Hematopoietic multipotent progenitor cell treated with erythropoietin and hydrocortisone succinate and interleukin-3 and kit ligand, for 6 days (in vitro differentiated cells): ENCODE measurements at regions not wholly inside any gene's neighbourhood (a gene's known extent, or its start where the extent isn't known, plus 50 kb on each side); places are given as distances from the start of the nearest gene placed in this dataset.

ENCODE experiments used
- DNase-seq: peaks from one replicate; pipeline ENCODE4 v3.0.0-alpha.2; 2015

DNA sequence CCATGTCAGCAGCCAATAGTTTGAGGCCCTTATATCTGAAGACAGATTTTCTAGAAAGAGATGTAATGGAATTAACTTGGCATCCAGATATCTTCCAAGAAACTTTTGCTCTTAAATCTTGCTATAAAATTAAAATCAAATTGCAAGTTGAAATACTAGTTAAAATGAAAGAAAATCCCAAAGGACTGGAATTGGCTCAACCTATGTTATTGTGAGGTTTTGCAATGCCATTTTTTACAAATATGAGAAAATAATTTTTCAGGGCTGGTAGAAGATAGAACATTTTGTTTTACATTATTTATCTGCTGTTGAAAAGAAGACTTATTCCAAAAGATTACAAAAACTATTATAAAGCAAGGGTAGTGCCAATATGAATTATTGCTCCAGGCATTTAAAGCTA is 92.2 kb upstream of the AGTR1 start:
- no peak for DNase-seq

DNA sequence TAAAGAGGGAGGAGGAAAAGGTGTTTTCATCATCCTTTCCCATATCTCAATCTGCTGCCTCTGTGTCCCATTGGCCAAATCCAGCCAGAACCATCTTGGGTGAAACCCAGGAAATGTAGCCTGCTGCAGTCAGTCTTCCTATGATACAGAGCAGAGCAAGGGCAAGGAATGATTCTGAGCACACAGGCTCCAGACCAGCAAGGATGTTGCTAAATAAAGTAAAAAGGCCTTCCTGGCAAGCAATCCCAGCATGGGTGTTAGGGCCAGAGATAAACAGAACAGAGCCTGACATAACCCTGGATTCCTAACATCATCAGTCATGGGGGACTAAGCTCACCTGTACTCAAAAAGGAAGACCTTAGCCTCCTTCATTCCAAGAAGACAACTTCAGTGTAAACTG is 90.7 kb upstream of the AGTR1 start:
- no peak for DNase-seq

DNA sequence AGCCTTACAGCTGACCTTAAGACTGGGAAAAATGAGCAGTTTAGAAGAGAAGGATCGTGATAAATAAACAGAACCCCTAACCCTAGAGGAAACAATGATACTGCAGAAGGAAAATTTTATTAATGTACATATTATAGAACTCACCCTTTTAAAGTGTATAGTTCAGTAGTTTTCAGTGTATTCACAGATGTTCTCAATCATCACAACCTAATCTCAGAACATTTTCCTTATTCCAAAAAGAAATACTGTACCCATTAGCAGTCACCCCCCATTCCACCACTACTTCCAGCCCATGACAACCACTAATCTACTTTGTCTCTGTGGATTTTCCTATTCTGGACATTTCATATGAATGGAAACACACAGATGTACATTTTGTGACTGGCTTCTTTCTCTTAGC is 90.2 kb upstream of the AGTR1 start:
- no peak for DNase-seq

DNA sequence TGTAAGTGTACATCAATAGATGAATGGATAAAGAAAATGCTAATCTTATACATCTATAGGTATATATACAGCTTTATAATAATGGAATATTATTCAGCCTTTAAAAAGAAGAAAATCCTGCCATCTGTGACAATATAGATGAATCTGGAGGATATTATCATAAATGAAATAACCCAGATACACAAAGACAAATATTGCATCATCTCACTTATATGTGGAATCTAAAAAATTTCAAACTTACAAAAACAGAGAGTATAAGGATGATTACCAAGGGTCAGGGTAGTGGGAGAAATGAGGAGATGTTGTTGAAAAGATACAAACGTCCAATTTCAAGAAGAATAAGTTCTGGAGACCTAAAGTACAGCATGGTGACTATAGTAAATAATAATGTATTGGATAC is 85.4 kb upstream of the AGTR1 start:
- no peak for DNase-seq

DNA sequence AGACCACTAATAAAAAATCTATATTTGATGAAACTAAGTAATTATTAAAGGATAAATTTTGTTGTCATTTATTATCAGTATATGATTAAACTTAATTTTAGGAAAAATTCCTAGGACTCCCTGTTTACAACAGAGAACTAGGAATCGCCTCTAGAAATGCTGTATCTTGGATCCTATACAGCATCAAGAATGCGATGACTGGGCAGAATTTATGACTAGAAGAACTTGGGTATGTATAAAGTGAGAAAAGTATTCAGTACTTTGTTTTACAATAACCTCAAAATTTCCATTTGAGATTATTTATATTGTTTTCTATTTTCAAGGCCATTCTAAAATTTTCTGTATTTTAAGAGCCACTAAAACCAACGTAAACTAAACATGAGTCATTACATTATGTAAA is 82.3 kb upstream of the AGTR1 start:
- DNase-seq, result no peak

DNA sequence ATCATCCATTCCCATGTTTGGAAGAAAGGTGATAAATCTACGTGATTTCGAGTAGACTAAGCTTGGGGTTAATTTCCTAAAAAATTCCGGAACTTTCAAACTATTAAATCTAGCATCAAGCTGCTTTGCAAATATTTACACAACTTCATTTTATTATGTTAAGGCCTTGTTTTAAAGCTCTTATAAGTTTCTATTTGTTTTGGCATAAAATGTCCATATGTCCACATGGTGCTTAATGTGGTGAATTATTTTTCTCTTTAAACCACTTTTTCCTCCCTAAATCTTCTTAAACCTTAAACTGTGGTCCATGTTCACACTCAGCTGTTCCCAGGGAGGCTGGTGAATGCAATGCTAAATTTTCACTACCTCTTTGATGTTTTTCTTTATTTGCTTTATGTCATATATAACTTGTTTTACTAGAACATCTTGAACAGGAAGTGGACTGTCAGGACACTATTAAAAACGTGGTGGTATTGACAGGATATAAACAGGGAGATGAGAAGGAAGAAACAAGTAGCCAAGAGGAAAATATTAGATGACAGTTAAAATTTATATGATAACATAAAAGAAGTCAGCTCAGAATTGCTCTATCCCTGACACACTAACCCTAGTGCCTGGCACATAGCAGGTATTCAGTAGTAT is 72.5 kb upstream of the AGTR1 start:
- no peak for DNase-seq

DNA sequence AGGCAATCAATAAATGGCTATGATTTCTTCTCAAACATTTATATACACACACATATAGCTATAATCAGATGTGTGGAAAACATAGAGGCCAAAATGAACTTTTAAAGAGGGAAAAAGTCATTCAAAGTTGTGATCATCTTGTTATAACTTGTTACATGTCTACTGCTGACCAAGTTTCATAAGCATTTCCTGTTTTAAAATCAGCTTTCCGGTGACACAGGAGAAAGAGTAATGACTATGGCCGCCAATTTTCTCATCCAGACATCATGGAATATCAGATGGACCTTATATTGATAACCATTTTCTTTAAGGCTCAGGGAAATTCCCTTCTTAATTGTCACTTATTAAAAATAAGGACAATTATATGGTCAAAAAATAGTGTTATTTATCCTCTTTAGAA is 71.7 kb upstream of the AGTR1 start:
- no peak for DNase-seq

DNA sequence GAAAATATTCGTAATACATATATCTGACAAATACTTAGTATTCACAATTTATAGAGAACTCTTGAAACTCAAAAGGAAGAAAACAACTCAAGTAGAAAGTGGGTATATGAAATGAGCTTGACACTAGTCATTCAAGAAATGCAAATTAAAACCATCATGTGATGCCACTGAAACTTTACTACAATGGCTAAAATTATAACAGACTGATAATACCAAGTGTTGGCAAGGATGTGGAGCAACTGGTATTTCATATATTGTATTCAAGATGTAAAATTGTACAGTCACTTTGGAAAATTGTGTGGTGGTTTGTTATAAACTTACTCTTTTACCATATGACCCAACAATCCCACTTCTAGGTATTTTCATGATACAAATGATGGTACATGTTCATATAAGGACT is 68.7 kb upstream of the AGTR1 start:
- no peak for DNase-seq

DNA sequence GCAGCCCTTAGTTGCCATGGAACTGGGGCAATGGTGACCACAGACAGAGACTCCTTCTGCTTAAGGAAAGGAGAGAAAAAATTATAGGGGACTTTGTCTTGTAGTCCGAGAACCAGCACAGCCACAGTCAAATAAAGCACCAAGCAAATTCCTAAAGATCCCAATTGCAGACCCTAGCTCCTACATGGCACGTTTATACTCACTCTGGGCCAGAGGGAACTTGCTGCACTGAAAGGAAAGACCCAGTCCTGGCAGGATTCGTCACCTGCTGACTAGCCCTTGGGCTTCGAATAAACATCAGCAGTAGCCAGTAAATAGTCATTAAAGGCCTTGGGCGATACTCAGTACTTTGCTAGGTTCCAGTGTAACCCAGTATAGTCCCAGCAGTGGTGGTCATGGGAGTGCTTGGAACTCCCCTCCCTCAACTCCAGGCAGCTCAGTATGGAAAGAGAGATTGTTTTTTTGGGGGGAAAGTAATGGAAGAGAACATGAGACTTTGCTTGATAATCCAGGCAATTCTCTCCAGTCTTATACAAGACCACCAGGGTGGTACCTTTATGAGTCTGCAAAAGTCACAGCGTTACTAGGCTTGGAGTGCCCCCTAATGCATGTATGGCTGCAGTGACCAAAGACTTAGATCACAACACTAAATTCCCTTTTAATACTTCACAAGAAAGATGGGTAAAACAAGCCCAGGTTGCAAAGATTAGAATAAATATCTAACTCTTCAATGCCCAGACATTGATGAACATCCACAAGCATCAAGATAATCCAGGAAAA is 66.4 kb upstream of the AGTR1 start:
- no peak for DNase-seq

DNA sequence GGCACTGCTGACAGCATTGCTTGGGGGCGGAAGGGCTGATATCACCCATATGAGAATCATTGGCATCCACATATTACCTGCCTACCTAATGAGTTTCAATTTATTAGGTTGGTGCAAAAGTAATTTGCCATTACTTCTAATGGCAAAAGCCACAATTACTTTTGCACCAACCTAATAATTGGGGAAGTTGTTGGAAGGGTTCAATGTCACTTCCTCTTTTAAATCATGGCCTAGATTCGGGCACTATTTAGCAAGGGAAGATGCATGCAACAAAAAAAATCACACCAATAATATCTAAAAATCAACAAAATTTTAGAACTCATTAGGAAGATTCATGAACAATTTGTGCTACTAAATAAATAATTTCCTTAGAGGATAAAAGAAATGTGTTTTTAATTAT is 56.0 kb upstream of the AGTR1 start:
- DNase-seq, result peak; percentile 40

DNA sequence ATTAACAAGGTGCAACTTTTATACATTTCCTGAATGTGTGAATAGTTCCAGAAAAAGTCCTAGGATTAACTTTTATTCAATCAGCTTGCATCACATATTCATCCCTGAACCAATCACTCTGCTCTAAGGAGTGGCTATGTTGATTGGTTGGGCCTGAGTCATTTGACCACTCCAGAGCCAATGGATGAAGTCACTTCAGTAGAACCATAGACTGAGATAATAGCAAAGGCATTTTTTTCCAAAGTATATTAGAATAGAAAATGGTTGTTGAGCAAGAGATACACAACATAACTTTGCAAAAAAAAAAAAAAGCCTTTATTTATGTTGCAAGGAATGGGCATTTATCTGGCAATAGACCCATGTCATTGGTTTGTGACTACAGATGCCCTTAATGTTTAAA is 55.5 kb upstream of the AGTR1 start:
- no peak for DNase-seq

DNA sequence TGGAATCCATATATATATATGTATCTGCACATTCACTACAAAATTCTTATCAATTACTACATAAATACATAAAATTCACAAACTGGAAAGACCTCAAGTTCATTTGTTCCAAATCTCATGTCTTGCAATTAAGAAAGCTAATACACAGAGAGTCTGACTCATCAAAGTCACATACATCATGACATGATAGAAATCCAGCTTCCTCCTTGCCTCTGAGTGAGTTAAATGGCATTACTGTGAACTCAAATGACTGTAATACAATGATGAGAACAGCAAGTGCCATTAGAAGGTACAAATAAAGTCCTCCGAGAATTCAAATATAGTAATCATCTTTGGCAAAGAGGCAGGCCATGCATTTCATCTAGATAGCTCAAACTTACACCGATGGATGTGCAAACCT is 55.1 kb upstream of the AGTR1 start:
- DNase-seq, result peak; percentile 27

DNA sequence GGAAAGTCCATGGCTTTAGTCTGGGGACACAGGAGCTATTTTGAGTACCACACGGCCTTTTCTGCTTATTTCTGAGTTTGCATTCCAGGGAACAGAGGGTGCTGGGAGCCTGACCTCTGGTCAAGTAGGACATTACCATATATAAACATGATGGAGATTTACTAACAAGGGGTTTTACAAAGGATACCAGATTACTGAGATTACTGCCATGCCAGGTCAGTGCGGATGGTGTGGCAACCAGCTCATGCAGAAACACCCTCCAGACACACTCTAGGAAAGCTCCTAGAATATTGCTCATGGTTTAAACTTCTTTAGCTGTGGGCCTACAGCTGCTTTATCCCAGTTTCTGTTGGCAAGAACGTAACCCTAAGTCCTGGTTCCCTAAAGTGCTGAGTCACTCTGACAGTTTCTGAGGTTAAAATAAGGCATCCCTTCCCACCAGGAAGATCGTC is 54.3 kb upstream of the AGTR1 start:
- peak; percentile 5 for DNase-seq

DNA sequence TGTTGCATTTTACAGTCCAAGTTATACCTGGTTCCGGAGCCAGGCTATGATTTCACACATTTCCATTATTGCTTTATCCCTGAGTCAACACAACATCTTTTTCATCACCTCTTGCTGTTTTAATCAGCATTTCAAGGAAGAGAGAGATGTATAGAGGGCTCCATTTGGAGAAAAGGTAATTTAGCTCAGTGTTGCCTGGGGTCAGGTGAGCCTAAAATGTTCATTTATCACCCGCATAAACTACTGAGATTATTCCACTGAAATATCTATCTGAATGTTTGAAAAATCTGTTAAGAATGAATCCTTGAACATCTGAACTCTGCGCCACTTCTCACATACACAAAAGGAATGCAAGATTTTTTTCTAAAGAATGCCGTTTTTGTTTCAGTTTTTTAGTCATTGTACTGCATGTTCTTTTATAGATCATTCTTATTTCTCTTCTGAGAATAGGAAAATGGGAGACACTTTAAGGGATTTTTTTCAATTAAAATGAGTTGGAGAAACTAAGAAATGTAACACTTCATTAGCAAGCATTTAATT is 51.5 kb upstream of the AGTR1 start:
- DNase-seq, result no peak
